NT2/D1 (cell line): ENCODE measurements at regions not wholly inside any gene's neighbourhood (a gene's known extent, or its start where the extent isn't known, plus 50 kb on each side); places are given as distances from the start of the nearest gene placed in this dataset.

ENCODE experiments used
- DNase-seq: peaks from one replicate; pipeline ENCODE4 v3.0.0-alpha.2; 2011; ENCODE audit warnings: low read depth, low spot score
- H3K27me3 ChIP-seq: 2 replicates; pipeline ENCODE4 v1.6.0; 2011; ENCODE audit warnings: mild to moderate bottlenecking; ENCODE audit not compliant: insufficient read length, insufficient read depth
- H3K36me3 ChIP-seq: 2 replicates; pipeline ENCODE4 v1.6.1; 2011; ENCODE audit warnings: mild to moderate bottlenecking, low read length, mixed read lengths; ENCODE audit not compliant: insufficient read depth, insufficient read length
- H3K4me1 ChIP-seq: 2 replicates; pipeline ENCODE4 v1.5.1; 2011; ENCODE audit not compliant: insufficient read depth, insufficient read length
- H3K4me3 ChIP-seq: 2 replicates; pipeline ENCODE4 v1.5.1; 2011; ENCODE audit warnings: low read depth; ENCODE audit not compliant: insufficient read length
- H3K9ac ChIP-seq: 2 replicates; pipeline ENCODE4 v1.6.0; 2011; ENCODE audit warnings: low read depth; ENCODE audit not compliant: insufficient read length
- H3K9me3 ChIP-seq: 2 replicates; pipeline ENCODE4 v1.5.1; 2011; ENCODE audit warnings: mild to moderate bottlenecking, low read length; ENCODE audit not compliant: insufficient read depth
- SUZ12 ChIP-seq: IDR thresholded peaks from 2 replicates; pipeline ENCODE4 v1.6.1; 2011; ENCODE audit not compliant: insufficient read length, insufficient read depth; ENCODE audit errors: extremely low read depth
- YY1 ChIP-seq: IDR thresholded peaks from 2 replicates; pipeline ENCODE4 v1.6.1; 2011; ENCODE audit not compliant: insufficient read length, insufficient read depth
- ZNF274 ChIP-seq: IDR thresholded peaks from 2 replicates; pipeline ENCODE4 v1.6.1; 2011; ENCODE audit warnings: mild to moderate bottlenecking, low read depth, low read length

DNA sequence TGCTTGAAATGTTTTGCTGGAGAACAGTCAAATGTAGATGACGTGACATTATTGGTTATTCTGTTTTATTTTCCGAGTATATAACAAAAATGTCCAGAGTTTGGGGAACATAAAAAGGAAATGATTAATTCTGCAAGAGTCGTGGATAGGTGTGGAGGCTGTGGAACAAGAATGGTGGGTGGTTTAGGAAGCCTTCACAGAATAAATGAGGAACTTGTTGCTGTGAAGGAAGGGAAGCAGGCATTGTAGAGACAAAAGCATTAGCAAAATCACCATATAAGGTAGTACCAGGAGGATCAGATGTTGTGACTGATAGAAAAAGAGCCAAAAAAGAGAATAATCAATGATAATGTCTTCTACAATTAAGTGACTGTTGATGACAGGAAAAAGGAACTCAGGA lies 66.2 kb upstream of the CNTLN start:
- no peaks in the 10 kb centered on the region for H3K9me3 ChIP-seq
- DNase-seq, result no peak
- no peak for TF ChIP-seq ZNF274
- TF ChIP-seq SUZ12, result no peak
- TF ChIP-seq YY1, result no peak
- no peaks in the 10 kb centered on the region for H3K4me1 ChIP-seq
- H3K36me3 ChIP-seq, result no peaks in the 10 kb centered on the region
- no peak overlapping the region for H3K9ac ChIP-seq
- H3K4me3 ChIP-seq, result no peak overlapping the region
- H3K27me3 ChIP-seq, result no peaks in the 10 kb centered on the region

DNA sequence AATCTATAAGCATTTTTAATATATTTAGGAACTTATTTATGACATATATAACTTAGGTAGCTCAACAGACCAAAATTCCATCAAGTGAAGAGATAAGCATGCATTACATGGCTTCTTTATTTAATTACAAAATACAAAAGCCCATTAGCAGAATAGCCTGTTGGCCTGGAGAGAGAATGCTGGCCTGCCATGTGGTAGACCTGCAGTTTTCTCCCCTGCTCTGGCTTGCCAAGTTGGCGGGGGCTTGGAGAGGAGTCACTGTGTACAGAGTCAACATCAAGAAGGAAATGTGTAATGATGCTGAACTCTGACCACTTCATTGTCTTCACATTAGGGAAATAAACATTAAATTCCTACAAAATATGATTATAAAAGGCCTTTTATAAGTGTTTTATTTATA lies 69.8 kb upstream of the CNTLN start:
- Histone ChIP-seq H3K4me1 (no peaks in the 10 kb centered on the region), H3K4me3 (no peak overlapping the region), H3K9me3 (no peaks in the 10 kb centered on the region), H3K9ac (no peak overlapping the region), H3K36me3 (no peaks in the 10 kb centered on the region), H3K27me3 (no peaks in the 10 kb centered on the region)
- no peak for DNase-seq
- TF ChIP-seq ZNF274 (no peak), YY1 (no peak), SUZ12 (no peak)

DNA sequence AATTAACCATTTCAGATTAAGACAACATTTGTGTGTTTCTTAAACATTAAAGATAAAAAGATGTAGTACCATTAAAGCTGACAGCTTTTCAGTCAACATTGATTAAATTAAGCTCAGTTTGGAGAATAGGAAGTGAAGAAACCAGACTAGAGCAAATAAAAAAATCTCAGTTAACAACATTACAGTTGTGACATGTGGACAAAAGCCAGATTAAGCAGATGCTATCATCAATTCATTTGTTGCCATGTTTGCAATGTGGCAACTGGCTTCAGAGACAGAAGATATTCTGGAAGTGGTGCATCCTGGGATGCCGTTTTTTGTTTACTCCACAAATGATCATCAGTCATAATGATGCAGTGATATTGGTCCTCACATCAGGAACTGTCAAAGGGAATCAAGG lies 70.3 kb upstream of the CNTLN start:
- no peak overlapping the region for H3K4me3 ChIP-seq
- TF ChIP-seq SUZ12 (no peak), YY1 (no peak), ZNF274 (no peak)

DNA sequence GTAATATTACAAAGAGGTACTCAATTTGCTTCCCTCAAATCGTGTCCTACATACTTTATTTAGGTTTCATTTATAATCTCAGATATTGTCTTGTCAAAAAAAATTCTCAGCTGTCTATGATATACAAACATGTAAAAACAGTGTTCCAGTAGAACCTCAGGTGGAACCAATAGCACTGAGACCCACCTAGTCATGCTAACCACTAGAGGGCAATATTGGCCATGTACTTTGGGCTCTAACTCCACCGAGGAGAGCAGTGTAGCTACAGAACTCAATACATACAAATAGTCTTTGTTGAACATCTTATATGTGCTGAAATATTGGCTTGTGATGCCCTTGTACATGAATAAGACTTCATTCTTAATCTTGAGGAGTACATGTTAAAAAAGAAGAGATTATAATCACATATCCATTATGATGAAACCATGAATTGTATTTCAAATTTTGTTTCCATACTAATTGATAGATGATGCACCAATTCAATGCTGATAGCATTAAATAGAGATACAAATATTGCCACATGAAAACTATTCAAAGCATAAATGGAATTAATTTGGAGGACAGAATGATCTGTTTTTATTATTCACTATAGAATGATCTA lies 71.2 kb upstream of the CNTLN start:
- Histone ChIP-seq H3K9ac (no peak overlapping the region), H3K9me3 (no peaks in the 10 kb centered on the region), H3K27me3 (no peaks in the 10 kb centered on the region), H3K36me3 (no peaks in the 10 kb centered on the region), H3K4me1 (no peaks in the 10 kb centered on the region), H3K4me3 (no peak overlapping the region)
- no peak for TF ChIP-seq SUZ12
- DNase-seq, result peak; percentile 46

More for the DNA sequence above, 70.3 kb upstream of the CNTLN start:
- Histone ChIP-seq H3K9me3 (no peaks in the 10 kb centered on the region), H3K4me1 (no peaks in the 10 kb centered on the region), H3K9ac (no peak overlapping the region), H3K36me3 (no peaks in the 10 kb centered on the region), H3K27me3 (no peaks in the 10 kb centered on the region)
- no peak for DNase-seq

DNA sequence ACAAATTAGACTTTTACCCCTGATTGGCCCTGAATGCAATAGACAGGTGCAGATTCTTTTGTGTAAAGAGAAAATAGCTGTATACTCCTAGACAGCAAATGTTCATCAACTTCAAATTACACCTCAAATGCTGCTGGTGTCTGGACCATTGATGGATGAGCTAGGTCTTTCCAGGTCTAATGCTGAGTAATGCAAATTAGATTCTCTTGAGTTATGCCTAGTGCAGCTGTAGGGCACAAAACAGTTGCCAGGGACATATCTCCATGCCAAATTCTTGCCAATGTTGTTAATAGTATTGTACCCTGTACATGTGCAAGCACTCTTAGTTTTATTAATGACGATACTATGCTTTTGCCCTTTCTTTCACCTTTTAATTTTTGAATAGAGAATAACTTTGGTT lies 72.3 kb upstream of the CNTLN start:
- no peak overlapping the region for H3K9ac ChIP-seq
- H3K4me1 ChIP-seq, result no peaks in the 10 kb centered on the region
- DNase-seq, result no peak
- H3K36me3 ChIP-seq, result no peaks in the 10 kb centered on the region
- no peak overlapping the region for H3K4me3 ChIP-seq
- TF ChIP-seq YY1, result no peak
- no peak for TF ChIP-seq SUZ12
- no peak for TF ChIP-seq ZNF274
- no peaks in the 10 kb centered on the region for H3K9me3 ChIP-seq
- no peaks in the 10 kb centered on the region for H3K27me3 ChIP-seq

DNA sequence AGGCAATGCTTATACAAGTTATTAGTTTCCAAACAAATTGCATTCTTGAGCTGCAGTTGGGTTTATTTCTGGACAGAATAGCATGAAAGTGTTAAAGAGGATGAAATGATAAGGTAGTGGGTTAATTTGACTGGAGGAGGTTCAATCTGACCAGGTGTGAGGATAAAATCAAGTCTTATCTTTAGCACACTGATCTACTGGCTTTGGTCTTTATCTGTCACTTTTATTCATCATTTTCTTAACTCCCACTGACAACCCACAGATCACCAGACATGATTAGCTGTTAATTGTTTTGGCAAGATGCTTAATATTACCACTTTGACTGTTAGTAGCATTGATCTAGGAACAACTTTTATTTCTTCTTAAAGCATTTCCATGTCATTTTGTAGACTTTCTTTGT lies 74.4 kb upstream of the CNTLN start:
- Histone ChIP-seq H3K36me3 (no peaks in the 10 kb centered on the region), H3K4me1 (no peaks in the 10 kb centered on the region), H3K27me3 (no peaks in the 10 kb centered on the region), H3K4me3 (no peak overlapping the region), H3K9ac (no peak overlapping the region), H3K9me3 (no peaks in the 10 kb centered on the region)
- no peak for TF ChIP-seq ZNF274
- no peak for TF ChIP-seq YY1
- TF ChIP-seq SUZ12, result no peak
- no peak for DNase-seq

DNA sequence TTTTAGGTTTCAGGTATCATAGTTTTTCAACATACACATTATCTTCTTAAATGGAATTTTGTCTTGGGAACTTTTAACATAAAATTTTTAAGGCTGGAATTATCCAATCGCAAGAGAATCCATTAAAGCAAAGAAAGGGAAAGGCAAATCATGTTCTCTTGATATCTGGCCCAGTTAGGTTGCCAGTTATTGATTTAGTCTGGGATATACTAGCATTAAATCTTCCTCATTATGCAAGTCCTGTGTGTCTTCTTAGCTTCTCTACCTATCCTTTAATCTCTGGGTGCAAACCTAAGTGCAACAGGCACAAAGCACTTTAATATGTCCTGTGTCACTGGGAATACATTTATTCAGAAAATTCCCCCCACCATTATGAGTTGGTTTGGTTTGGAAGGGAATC lies 75.4 kb upstream of the CNTLN start:
- Histone ChIP-seq H3K9ac (no peak overlapping the region), H3K4me1 (no peaks in the 10 kb centered on the region), H3K4me3 (no peak overlapping the region), H3K36me3 (no peaks in the 10 kb centered on the region), H3K27me3 (no peaks in the 10 kb centered on the region), H3K9me3 (no peaks in the 10 kb centered on the region)
- no peak for DNase-seq
- TF ChIP-seq ZNF274 (no peak), YY1 (no peak), SUZ12 (no peak)

DNA sequence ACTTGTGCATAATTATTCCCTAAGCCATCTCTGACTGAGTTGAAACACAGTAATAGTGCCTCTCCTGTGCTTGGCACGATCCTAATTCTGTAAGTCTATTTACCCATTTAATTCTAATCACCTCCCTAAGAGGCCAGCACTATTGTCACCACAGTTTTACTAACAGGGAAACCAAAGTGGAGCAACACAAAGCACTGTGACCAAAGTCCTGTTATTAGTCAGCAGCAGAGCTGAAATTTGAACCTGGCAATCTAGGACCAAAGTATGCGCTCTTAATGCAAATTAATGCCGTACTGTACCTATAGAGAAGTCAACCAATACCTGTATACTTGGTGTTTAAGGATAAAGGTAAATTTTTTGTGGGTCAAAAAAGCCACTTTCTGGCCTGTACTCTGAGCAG lies 77.1 kb upstream of the CNTLN start:
- TF ChIP-seq YY1 (no peak), ZNF274 (no peak), SUZ12 (no peak)
- no peak overlapping the region for H3K9ac ChIP-seq
- DNase-seq, result no peak

More for the DNA sequence above, 77.1 kb upstream of the CNTLN start:
- Histone ChIP-seq H3K4me1 (no peaks in the 10 kb centered on the region), H3K4me3 (no peak overlapping the region), H3K36me3 (no peaks in the 10 kb centered on the region), H3K27me3 (no peaks in the 10 kb centered on the region), H3K9me3 (no peaks in the 10 kb centered on the region)
